GM12878 (cell line): ENCODE measurements at regions not wholly inside any gene's neighbourhood (a gene's known extent, or its start where the extent isn't known, plus 50 kb on each side); places are given as distances from the start of the nearest gene placed in this dataset.

Experiments used
- ATAC-seq: fragments of 200-7000 bp; cut with Tn5 transposase; 3 replicates; pipeline ENCODE4 v1.9.1; 2020; ENCODE audit warnings: mild to moderate bottlenecking, moderate library complexity
- BruUV-seq: library from RNA; stranded (reverse); fragments of 400-500 nt; replicated peaks from 2 replicates; lab custom pipeline; 2021; lab: Mats Ljungman, UMichigan
- CTCF ChIA-PET: fragments of 300-600 bp; sonication (Branson Sonifier 250); formaldehyde crosslinking; extraction: SDS; loops from one replicate; lab custom pipeline; 2021; ENCODE audit warnings: inconsistent platforms; lab: Yijun Ruan, JAX
- POLR2A ChIA-PET: fragments of 350-600 bp; formaldehyde crosslinking; extraction: SDS; loops from one replicate; lab custom pipeline; 2021; ENCODE audit warnings: inconsistent platforms; lab: Charles Lee
- RAD21 ChIA-PET: fragments of 300-600 bp; sonication (Branson Sonifier 250); formaldehyde crosslinking; loops from one replicate; lab custom pipeline; 2023; ENCODE audit warnings: antibody characterized with exemption; ENCODE audit not compliant: unreplicated experiment; lab: Charles Lee
- SMC1A ChIA-PET: fragments of 300-600 bp; sonication (Branson Sonifier 250); formaldehyde crosslinking; loops from one replicate; lab custom pipeline; 2023; ENCODE audit not compliant: unreplicated experiment, uncharacterized antibody; lab: Charles Lee
- DNase-seq: peaks from one replicate; pipeline ENCODE4 v3.0.0-alpha.2; 2011; ENCODE audit warnings: low read depth, low spot score
- FAIRE-seq: peaks from 3 replicates; lab custom pipeline; 2011; peaks lifted over from hg19 to GRCh38; lab: Jason Lieb, UNC
- H2AFZ ChIP-seq: 2 replicates; pipeline ENCODE4 v1.6.0; 2011; ENCODE audit warnings: low read depth, low read length, control low read depth; ENCODE audit not compliant: control insufficient read depth
- H3K27ac ChIP-seq: 2 replicates; pipeline ENCODE4 v1.5.1; 2011; ENCODE audit warnings: control low read depth; ENCODE audit not compliant: control insufficient read depth, insufficient read depth
- H3K27me3 ChIP-seq, 2 experiments: replicated peaks in 1 of 2; 2 replicates each; pipeline versions ENCODE4 v1.6.0 to v1.6.1; 2011; ENCODE audit warnings: low read length in 1 of 2; ENCODE audit not compliant: control insufficient read depth in 2 of 2, insufficient read depth in 2 of 2
- H3K36me3 ChIP-seq, 2 experiments: 2 replicates each; pipeline ENCODE4 v1.5.1; 2011; ENCODE audit warnings: low read length in 1 of 2; ENCODE audit not compliant: control insufficient read depth in 2 of 2, insufficient read depth in 2 of 2
- H3K4me1 ChIP-seq: 2 replicates; pipeline ENCODE4 v1.6.1; 2011; ENCODE audit warnings: mild to moderate bottlenecking, low read length, moderate library complexity, mixed read lengths; ENCODE audit not compliant: control insufficient read depth, insufficient read depth
- H3K4me2 ChIP-seq: 2 replicates; pipeline ENCODE4 v1.6.0; 2011; ENCODE audit warnings: control low read depth; ENCODE audit not compliant: control insufficient read depth, insufficient read depth
- H3K4me3 ChIP-seq: fragments of 200-600 bp; sonication (generic); 2 replicates; pipeline ENCODE4 v1.5.1; 2016
- H3K79me2 ChIP-seq: 2 replicates; pipeline ENCODE4 v1.6.0; 2011; ENCODE audit warnings: low read length; ENCODE audit not compliant: control insufficient read depth, insufficient read depth
- H3K9ac ChIP-seq: 2 replicates; pipeline ENCODE4 v1.8.0; 2011; ENCODE audit warnings: low read length, control low read depth, mixed read lengths; ENCODE audit not compliant: control insufficient read depth, insufficient read depth
- H3K9me3 ChIP-seq: replicated peaks from 3 replicates; pipeline ENCODE4 v1.5.1; 2011; ENCODE audit warnings: mild to moderate bottlenecking, low read length; ENCODE audit not compliant: control insufficient read depth, insufficient read depth
- H4K20me1 ChIP-seq: 2 replicates; pipeline ENCODE4 v1.6.0; 2011; ENCODE audit not compliant: control insufficient read depth, insufficient read depth
- E4F1 ChIP-seq: fragments of 450-650 bp; IDR thresholded peaks from 2 replicates; pipeline ENCODE4 v1.6.1; 2018; ENCODE audit warnings: borderline replicate concordance, mild to moderate bottlenecking; ENCODE audit not compliant: partially characterized antibody
- PKNOX1 ChIP-seq: fragments of 450-650 bp; IDR thresholded peaks from 2 replicates; pipeline ENCODE4 v1.6.1; 2016; ENCODE audit warnings: mild to moderate bottlenecking
- PRDM15 ChIP-seq: fragments of 450-650 bp; formaldehyde crosslinking; IDR thresholded peaks from 2 replicates; pipeline ENCODE4 v1.4.0; 2020; ENCODE audit warnings: mild to moderate bottlenecking, moderate library complexity
- WGBS: methylation state at CpG from one replicate; pipeline ENCODE4 v1.1.6; 2016; ENCODE audit warnings: low lambda C conversion rate; ENCODE audit not compliant: insufficient replicate concordance, insufficient coverage; ENCODE audit errors: missing lambda C conversion rate; 5-methylcytosine and 5-hydroxymethylcytosine counted together
- in situ Hi-C: fragments of 300-500 bp; cut with MboI; formaldehyde crosslinking; loops from 9 replicates; pipeline ENCODE4 v1.14.3; 2018; ENCODE audit warnings: mixed read lengths
- intact Hi-C: fragments of 100-400 bp; cut with micrococcal nuclease; formaldehyde crosslinking; loops from one replicate; pipeline ENCODE4 v1.14.2; 2022; ENCODE audit not compliant: unreplicated experiment

- TF ChIP-seq E4F1 (no peak), PKNOX1 (no peak)
Measured at GRCh38 chr9:108336575-108336974, 519.2 kb downstream of the ACTL7B start (continued).

GRCh38 chr9:108333530-108333983, 522.2 kb downstream of the ACTL7B start:
- H3K9me3 ChIP-seq: no peaks in the 10 kb centered on the region
- H3K9ac ChIP-seq: no peak overlapping the region
- FAIRE-seq (no peak), ATAC-seq (no peak), DNase-seq (no peak)
- BruUV-seq: no TSS peak
- H2AFZ ChIP-seq: no peak overlapping the region
- H3K4me2 ChIP-seq: no peak overlapping the region
- H3K4me3 ChIP-seq: no peak overlapping the region
- no peaks in the 10 kb centered on the region for H3K4me1 ChIP-seq
- no peaks in the 10 kb centered on the region for H4K20me1 ChIP-seq
- H3K36me3 ChIP-seq: no peaks in the 10 kb centered on the region
- ChIA-PET POLR2A (no interaction called here), RAD21 (no interaction called here), CTCF (no interaction called here), SMC1A (no interaction called here)
- in situ Hi-C loops (no loop called here), intact Hi-C loops (no loop called here)
- H3K27me3 ChIP-seq: no peaks in the 10 kb centered on the region; a peak in 1 of 4 replicates
- 0% methylated on average over 1 of the region's 1 CpG for WGBS
- no peak for TF ChIP-seq PRDM15 (CRISPR knock-in tag)
- H3K27ac ChIP-seq: no peak overlapping the region
- no peaks in the 10 kb centered on the region for H3K79me2 ChIP-seq
